ENCODE measurements at regions not wholly inside any gene's neighbourhood (a gene's known extent, or its start where the extent isn't known, plus 50 kb on each side); places are given as distances from the start of the nearest gene placed in this dataset.

DNA sequence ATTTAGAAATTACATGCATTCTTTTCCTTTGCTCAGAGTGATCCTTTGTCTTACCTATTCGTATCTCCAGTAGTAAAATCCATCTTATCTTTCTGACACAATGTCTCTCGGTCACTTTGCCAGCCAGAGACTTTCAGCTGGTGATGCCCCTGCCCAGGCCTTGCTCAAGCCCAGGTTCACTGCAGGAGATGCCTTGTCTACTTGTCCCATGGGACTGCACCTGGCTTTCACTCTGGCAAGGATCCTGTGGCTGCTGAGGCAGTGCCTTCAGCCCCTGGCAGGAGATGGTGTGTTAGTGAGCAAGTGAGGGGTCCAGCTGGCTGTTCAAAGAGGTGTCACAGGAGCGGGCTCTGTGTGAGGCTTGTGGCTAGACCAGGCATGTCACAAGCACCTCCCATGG, 1268.9 kb downstream of the OTOL1 start:
- no peaks in the 10 kb centered on the region for H3K4me1 ChIP-seq
- no peak overlapping the region for H3K27ac ChIP-seq
- intact Hi-C loops (cut with DNase I): no loop called here
- no peaks in the 10 kb centered on the region for H3K27me3 ChIP-seq
- H3K4me3 ChIP-seq: no peak overlapping the region
- TF ChIP-seq CTCF (IDR thresholded peaks at IDR 0.05): no peak
- TF ChIP-seq POLR2A (IDR thresholded peaks at IDR 0.05): no peak
- TF ChIP-seq POLR2AphosphoS5 (IDR thresholded peaks at IDR 0.05; ENCODE audit: insufficient read depth in 1 of 2, low read depth in 1 of 2): no peak
- no peak for DNase-seq (ENCODE audit: extremely low spot score in 2 of 2)
- no peaks in the 10 kb centered on the region for H3K9me3 ChIP-seq
- no peaks in the 10 kb centered on the region for H3K36me3 ChIP-seq

DNA sequence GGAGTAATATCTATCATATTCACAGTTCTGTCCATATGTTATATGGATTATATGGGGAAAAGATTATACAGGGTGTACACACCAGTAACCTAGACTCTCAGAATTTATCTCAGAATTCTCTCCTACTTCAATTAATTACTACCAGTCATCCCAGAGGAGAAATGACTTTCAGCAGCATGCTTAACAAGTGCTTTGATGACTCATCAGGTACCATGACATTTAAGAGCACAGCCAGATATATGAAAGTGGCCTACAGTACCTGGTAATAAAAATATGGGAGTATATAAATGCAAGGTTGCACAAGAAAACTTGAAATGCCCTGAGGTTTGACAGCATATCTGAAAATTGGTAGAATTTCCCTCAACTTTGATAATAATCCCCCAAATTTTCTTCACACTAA, 1273.0 kb downstream of the OTOL1 start:
- no peak for DNase-seq (ENCODE audit: extremely low spot score in 2 of 2)
- H3K27me3 ChIP-seq: no peaks in the 10 kb centered on the region
- no peaks in the 10 kb centered on the region for H3K36me3 ChIP-seq
- H3K4me3 ChIP-seq: no peak overlapping the region
- H3K4me1 ChIP-seq: no peaks in the 10 kb centered on the region
- no peaks in the 10 kb centered on the region for H3K9me3 ChIP-seq
- intact Hi-C loops (cut with DNase I): no loop called here
- H3K27ac ChIP-seq: no peak overlapping the region
- TF ChIP-seq POLR2AphosphoS5 (IDR thresholded peaks at IDR 0.05; ENCODE audit: insufficient read depth in 1 of 2, low read depth in 1 of 2) (no peak), CTCF (IDR thresholded peaks at IDR 0.05) (no peak), POLR2A (IDR thresholded peaks at IDR 0.05) (no peak)

- TF ChIP-seq CTCF (IDR thresholded peaks at IDR 0.05): no peak
- TF ChIP-seq POLR2A (IDR thresholded peaks at IDR 0.05): no peak
- TF ChIP-seq POLR2AphosphoS5 (IDR thresholded peaks at IDR 0.05; ENCODE audit: insufficient read depth in 1 of 2, low read depth in 1 of 2): no peak
- Histone ChIP-seq H3K27me3 (no peaks in the 10 kb centered on the region), H3K9me3 (no peaks in the 10 kb centered on the region), H3K36me3 (no peaks in the 10 kb centered on the region), H3K4me1 (no peaks in the 10 kb centered on the region), H3K4me3 (no peak overlapping the region), H3K27ac (no peak overlapping the region)
- DNase-seq (ENCODE audit: extremely low spot score in 2 of 2): no peak
- intact Hi-C loops (cut with DNase I): no loop called here
These were observed 1273.9 kb downstream of the OTOL1 start for GRCh38 chr3:162770551-162770950.

DNA sequence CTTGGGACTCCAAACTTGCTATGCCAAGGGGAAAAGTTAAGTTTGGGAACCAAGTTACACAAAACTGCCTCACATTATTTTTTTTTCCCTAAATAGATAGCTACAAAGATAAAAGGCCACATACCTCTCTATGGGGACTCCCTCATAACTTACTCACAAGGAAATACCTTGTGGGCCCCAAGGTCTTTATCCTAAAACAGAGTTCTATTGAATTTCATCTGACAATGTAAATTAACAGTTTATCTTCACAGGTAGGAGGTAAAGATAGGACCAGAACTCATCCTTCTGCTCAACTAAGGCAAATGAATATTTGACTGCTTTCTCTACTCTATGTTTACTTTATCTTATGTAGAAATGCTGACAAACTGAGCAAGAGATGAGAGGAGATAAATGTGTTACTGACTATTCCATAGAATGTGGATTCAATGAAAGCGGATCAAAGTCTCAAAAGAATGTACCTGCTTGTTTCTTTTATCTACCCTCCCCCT, 1278.0 kb downstream of the OTOL1 start:
- H3K9me3 ChIP-seq: no peaks in the 10 kb centered on the region
- DNase-seq (ENCODE audit: extremely low spot score in 2 of 2): no peak
- H3K27me3 ChIP-seq: no peaks in the 10 kb centered on the region
- no peak overlapping the region for H3K27ac ChIP-seq
- H3K4me3 ChIP-seq: no peak overlapping the region
- intact Hi-C loops (cut with DNase I): no loop called here
- no peaks in the 10 kb centered on the region for H3K36me3 ChIP-seq
- TF ChIP-seq POLR2AphosphoS5 (IDR thresholded peaks at IDR 0.05; ENCODE audit: insufficient read depth in 1 of 2, low read depth in 1 of 2) (no peak), CTCF (IDR thresholded peaks at IDR 0.05) (no peak), POLR2A (IDR thresholded peaks at IDR 0.05) (no peak)
- no peaks in the 10 kb centered on the region for H3K4me1 ChIP-seq

DNA sequence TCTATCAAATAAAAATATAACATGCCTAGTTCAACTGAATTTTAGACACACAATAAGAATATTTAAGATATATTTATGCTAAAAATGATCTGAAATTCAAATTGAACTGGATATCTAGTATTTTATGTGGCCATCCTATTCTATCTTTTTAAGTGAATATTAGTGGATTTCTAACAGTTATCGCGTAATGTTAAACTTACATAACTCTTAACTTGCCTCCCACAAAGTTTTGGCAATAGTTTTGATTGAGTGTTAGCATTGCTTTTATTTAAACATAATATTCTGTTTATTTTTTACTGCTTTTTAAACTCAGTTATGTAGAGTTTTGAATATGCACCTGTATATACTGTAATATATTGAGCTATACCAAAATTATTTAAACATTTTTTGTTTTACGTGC, 1279.5 kb downstream of the OTOL1 start:
- no peaks in the 10 kb centered on the region for H3K9me3 ChIP-seq
- intact Hi-C loops (cut with DNase I): no loop called here
- no peaks in the 10 kb centered on the region for H3K36me3 ChIP-seq
- H3K4me3 ChIP-seq: no peak overlapping the region
- no peaks in the 10 kb centered on the region for H3K27me3 ChIP-seq
- H3K27ac ChIP-seq: no peak overlapping the region
- DNase-seq (ENCODE audit: extremely low spot score in 2 of 2): no peak
- TF ChIP-seq CTCF (IDR thresholded peaks at IDR 0.05) (no peak), POLR2A (IDR thresholded peaks at IDR 0.05) (no peak), POLR2AphosphoS5 (IDR thresholded peaks at IDR 0.05; ENCODE audit: insufficient read depth in 1 of 2, low read depth in 1 of 2) (no peak)
- no peaks in the 10 kb centered on the region for H3K4me1 ChIP-seq
